ENCODE measurements at regions not wholly inside any gene's neighbourhood (a gene's known extent, or its start where the extent isn't known, plus 50 kb on each side); places are given as distances from the start of the nearest gene placed in this dataset.
"Not testable (repeated sequence)": the region's sequence is repeated elsewhere in the genome, so short reads cannot be mapped to it uniquely, and the experiment has no call there.

DNA sequence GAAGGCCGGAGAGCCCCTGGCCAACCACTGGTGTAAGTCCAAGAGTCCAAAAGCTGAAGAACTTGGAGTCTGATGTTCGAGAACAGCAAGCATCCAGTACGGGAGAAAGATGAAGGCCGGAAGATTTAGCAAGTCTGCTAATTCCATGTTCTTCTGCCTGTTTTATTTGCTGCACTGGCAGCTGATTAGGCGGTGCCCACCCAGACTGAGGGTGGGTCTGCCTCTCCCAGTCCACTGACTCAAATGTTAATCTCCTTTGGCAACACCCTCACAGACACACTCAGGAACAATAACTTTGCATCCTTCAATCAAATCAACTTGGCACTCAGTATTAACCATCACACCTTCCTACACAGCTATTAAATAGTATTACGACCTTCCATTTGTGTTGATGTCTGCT, 168.6 kb downstream of the ALDH1A2 start:
- not testable (repeated sequence) for TF ChIP-seq NRF1 (IDR thresholded peaks at IDR 0.05; ENCODE audit: low read depth, low read length); MXI1 (IDR thresholded peaks at IDR 0.05; ENCODE audit: low read depth, low read length); YY1 (IDR thresholded peaks at IDR 0.05; ENCODE audit: low read depth); EP300 (IDR thresholded peaks at IDR 0.05; ENCODE audit: borderline replicate concordance in 1 of 2, low read depth in 1 of 2, low read length in 1 of 2); SMC3 (IDR thresholded peaks at IDR 0.05; ENCODE audit: low read depth, low read length); TCF12 (IDR thresholded peaks at IDR 0.05); EZH2phosphoT487 (IDR thresholded peaks at IDR 0.05; ENCODE audit: borderline replicate concordance, low read depth); CHD2 (IDR thresholded peaks at IDR 0.05; ENCODE audit: low read length, partially characterized antibody)
- TF ChIP-seq, protein P1, sequence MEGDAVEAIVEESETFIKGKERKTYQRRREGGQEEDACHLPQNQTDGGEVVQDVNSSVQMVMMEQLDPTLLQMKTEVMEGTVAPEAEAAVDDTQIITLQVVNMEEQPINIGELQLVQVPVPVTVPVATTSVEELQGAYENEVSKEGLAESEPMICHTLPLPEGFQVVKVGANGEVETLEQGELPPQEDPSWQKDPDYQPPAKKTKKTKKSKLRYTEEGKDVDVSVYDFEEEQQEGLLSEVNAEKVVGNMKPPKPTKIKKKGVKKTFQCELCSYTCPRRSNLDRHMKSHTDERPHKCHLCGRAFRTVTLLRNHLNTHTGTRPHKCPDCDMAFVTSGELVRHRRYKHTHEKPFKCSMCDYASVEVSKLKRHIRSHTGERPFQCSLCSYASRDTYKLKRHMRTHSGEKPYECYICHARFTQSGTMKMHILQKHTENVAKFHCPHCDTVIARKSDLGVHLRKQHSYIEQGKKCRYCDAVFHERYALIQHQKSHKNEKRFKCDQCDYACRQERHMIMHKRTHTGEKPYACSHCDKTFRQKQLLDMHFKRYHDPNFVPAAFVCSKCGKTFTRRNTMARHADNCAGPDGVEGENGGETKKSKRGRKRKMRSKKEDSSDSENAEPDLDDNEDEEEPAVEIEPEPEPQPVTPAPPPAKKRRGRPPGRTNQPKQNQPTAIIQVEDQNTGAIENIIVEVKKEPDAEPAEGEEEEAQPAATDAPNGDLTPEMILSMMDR (IDR thresholded peaks at IDR 0.05) = not testable (repeated sequence)
- TF ChIP-seq, protein P2, sequence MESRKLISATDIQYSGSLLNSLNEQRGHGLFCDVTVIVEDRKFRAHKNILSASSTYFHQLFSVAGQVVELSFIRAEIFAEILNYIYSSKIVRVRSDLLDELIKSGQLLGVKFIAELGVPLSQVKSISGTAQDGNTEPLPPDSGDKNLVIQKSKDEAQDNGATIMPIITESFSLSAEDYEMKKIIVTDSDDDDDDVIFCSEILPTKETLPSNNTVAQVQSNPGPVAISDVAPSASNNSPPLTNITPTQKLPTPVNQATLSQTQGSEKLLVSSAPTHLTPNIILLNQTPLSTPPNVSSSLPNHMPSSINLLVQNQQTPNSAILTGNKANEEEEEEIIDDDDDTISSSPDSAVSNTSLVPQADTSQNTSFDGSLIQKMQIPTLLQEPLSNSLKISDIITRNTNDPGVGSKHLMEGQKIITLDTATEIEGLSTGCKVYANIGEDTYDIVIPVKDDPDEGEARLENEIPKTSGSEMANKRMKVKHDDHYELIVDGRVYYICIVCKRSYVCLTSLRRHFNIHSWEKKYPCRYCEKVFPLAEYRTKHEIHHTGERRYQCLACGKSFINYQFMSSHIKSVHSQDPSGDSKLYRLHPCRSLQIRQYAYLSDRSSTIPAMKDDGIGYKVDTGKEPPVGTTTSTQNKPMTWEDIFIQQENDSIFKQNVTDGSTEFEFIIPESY (IDR thresholded peaks at IDR 0.05; ENCODE audit: borderline replicate concordance, low read depth) = not testable (repeated sequence)

All from SK-N-SH (cell line).